GM21619 (cell line): ENCODE measurements at regions not wholly inside any gene's neighbourhood (a gene's known extent, or its start where the extent isn't known, plus 50 kb on each side); places are given as distances from the start of the nearest gene placed in this dataset.

Experiments used
- ATAC-seq: cut with Tn5 transposase; IDR thresholded peaks from one replicate; pipeline ENCODE4 v1.9.1; 2021; ENCODE audit not compliant: unreplicated experiment

- ATAC-seq = no peak
These were observed 791.7 kb downstream of the BRD1 start for GRCh38 chr22:49035818-49036457.

DNA sequence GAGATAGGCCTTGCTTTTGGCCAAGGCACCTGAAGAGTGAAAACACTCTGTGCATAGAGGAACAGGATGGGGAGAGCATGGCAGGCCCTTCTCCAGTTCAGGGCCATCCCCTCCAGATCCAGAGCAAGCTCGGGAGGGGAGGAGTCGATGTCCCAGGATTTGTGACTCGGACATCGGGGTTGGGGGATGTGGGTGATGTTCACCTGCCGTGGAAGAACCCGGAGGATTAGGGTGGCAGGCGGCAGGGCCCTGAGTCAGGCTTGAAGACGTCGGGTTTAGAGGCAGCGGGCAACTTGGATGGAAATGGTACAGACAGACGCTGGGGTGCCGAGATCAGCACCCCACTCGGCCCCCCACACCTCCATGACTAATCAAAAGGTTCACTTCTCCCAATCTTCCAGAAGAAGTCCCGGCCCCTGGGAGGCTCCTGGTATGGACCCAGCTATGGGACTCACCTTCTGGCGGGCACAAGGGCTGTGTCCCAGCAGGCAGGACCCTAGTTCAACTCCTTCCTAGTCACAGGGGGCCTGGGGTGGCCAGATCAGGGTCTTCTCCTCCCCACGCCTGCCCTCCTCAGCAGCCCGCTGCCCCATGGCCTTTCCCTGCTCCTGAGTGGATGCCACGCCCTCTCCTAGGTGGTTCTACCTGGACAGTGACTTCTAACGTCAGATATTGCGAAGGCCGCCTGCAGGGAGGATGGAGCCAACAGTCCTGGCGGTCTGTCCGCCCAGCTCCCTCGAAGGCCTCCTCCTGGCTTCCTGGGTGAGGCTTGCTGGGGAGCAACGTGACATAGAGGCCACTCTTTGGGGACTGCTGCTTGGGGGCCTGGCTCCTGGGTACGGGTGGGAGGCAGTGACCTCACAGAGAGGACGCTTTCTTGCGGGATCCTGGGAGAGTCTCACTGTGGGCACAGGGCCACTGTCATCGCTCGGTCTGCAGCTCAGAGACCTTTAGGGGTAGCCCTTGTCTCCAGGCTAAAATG is 792.5 kb downstream of the BRD1 start:
- no peak for ATAC-seq

- no peak for ATAC-seq
These were observed 794.1 kb downstream of the BRD1 start for GRCh38 chr22:49033616-49034015.

- ATAC-seq = no peak
These were observed 794.9 kb downstream of the BRD1 start for GRCh38 chr22:49032821-49033220.

- ATAC-seq = no peak
These were observed 795.8 kb downstream of the BRD1 start for GRCh38 chr22:49031746-49032330.

- no peak for ATAC-seq
These were observed 799.6 kb downstream of the BRD1 start for GRCh38 chr22:49028111-49028510.

DNA sequence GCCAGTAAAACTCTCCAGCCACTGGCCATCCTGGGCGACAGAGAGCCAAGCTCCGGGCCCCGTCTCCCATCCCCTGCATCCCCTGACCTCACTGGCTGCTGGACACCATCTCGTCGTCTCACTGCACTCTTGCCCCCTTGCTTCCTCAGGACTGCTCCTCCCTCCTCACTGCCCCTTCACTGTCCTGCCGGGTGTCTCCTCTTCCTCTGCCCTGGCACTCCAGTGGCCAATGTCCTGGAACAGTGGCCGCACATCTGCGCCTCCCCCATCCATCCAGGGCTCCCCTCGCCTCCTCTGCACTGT is 800.4 kb downstream of the BRD1 start:
- ATAC-seq = no peak

GRCh38 chr22:49026494-49027367 is 800.9 kb downstream of the BRD1 start:
- ATAC-seq = no peak

GRCh38 chr22:49025791-49026493 is 801.7 kb downstream of the BRD1 start:
- no peak for ATAC-seq

- no peak for ATAC-seq
These were observed 802.8 kb downstream of the BRD1 start for GRCh38 chr22:49024775-49025440.

DNA sequence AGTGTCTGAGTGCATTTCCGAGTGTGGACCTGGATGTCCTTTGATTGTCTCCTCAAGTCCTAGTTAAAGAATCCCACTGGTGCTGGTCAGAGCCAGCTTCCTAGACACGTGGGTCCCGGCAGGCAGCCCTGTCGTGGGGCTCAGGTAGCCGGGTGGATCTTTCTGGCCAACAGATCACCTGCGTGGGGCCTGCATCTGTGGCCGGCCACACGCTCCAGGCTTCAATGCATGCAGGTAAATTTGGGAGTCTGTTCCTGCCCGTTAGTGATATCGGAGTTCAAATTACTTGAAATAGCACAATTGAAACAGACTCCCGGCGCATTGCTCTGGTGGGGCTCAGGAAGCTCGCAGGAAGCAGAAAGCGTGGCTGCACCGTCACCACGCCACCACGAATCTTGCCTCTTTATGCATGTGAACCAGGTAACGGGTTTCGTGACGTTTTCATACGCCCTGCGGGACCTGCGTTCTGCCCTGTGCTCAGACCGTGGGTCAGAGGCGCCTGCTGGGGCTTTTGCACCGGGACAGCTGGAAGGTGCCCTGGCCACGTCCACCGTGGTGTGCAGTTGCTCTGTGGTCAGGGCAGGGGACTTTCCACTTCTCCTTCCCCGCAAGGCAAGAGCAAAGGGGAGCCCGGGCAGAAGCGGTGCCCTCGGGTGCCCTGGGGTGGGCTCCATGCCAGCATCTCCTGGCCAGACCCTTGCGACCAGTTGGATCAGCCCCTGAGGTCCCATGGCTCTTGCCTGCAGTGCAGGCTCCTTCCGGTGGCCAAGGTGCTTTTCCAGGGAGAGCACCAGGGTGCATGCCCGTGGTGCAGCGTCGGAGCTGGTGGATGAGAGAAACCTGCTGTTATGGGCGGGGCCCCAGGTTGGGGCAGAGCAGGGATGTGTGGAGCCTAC is 803.5 kb downstream of the BRD1 start:
- ATAC-seq = no peak

- ATAC-seq = no peak
These were observed 804.4 kb downstream of the BRD1 start for GRCh38 chr22:49023161-49023878.

- ATAC-seq = no peak
These were observed 804.9 kb downstream of the BRD1 start for GRCh38 chr22:49022816-49023160.

DNA sequence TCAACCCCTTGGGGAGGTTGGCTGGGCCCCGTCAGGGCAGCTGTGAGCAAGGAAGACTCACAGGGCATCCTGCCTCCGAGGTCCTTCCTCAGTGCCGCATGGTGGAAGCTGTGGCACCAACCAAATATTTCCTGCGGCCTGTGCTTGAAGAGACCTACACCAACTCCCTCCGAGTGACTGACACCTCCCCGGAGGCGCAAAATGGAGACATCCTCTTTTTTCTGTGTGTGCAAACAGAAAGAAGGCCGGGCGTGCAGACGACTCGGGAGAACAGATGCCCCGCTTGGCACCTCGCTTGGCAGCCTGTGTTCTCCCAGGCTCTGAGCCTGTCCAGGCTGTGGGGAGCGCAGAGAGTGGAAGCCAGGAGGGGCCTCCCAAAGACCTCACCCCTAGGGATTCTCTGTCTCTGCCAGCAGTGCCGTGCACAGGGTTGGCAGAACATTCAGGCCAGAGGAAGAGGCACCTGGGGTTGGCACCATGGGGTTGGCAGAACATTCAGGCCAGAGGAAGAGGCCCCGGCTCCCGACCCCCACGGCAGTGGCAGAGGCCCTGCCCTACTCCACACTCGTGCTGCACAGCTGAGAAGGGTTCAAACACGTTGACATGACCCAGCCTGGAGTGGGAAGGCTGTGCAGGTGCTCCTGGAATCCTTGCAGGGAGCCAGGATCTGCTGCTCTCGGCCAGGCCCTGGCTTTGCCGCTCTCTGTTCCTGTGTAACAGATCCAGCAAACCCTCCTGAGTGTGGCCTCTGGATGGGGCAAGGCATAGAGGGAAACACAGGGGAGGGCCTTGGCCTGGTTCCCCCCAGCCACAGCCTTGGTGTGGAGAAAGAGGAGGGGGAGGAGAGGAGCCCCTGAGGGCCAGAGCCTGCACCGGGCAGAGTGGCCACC is 805.5 kb downstream of the BRD1 start:
- no peak for ATAC-seq

GRCh38 chr22:49021131-49021925 is 806.3 kb downstream of the BRD1 start:
- ATAC-seq = no peak
